Glutamatergic neuron (in vitro differentiated cells): ENCODE measurements at regions not wholly inside any gene's neighbourhood (a gene's known extent, or its start where the extent isn't known, plus 50 kb on each side); places are given as distances from the start of the nearest gene placed in this dataset.

Experiments used
- DNase-seq: peaks from one replicate; pipeline ENCODE4 v3.0.0; 2022
- H3K27ac Mint-ChIP-seq: one replicate; pipeline ENCODE4 v1.8.0; 2020; ENCODE audit warnings: mild to moderate bottlenecking, mixed read lengths, inconsistent platforms; ENCODE audit not compliant: unreplicated experiment
- H3K27me3 Mint-ChIP-seq: one replicate; pipeline ENCODE4 v1.8.0; 2020; ENCODE audit warnings: mild to moderate bottlenecking, moderate library complexity, mixed read lengths, inconsistent platforms; ENCODE audit not compliant: unreplicated experiment
- H3K36me3 Mint-ChIP-seq: one replicate; pipeline ENCODE4 v1.8.0; 2020; ENCODE audit warnings: mild to moderate bottlenecking, mixed read lengths, inconsistent platforms; ENCODE audit not compliant: unreplicated experiment
- H3K4me1 Mint-ChIP-seq: one replicate; pipeline ENCODE4 v1.8.0; 2020; ENCODE audit warnings: mild to moderate bottlenecking, low read depth, mixed read lengths, inconsistent platforms; ENCODE audit not compliant: unreplicated experiment
- H3K4me3 Mint-ChIP-seq: one replicate; pipeline ENCODE4 v1.8.0; 2020; ENCODE audit warnings: mild to moderate bottlenecking, mixed read lengths, inconsistent platforms; ENCODE audit not compliant: unreplicated experiment
- H3K9me3 Mint-ChIP-seq: one replicate; pipeline ENCODE4 v1.8.0; 2020; ENCODE audit warnings: mild to moderate bottlenecking, moderate library complexity, mixed read lengths, inconsistent platforms; ENCODE audit not compliant: unreplicated experiment
- CTCF ChIP-seq: fragments of 200-600 bp; sonication (generic); IDR thresholded peaks from one replicate; pipeline ENCODE4 v1.5.0; 2021; ENCODE audit not compliant: partially characterized antibody, unreplicated experiment

DNA sequence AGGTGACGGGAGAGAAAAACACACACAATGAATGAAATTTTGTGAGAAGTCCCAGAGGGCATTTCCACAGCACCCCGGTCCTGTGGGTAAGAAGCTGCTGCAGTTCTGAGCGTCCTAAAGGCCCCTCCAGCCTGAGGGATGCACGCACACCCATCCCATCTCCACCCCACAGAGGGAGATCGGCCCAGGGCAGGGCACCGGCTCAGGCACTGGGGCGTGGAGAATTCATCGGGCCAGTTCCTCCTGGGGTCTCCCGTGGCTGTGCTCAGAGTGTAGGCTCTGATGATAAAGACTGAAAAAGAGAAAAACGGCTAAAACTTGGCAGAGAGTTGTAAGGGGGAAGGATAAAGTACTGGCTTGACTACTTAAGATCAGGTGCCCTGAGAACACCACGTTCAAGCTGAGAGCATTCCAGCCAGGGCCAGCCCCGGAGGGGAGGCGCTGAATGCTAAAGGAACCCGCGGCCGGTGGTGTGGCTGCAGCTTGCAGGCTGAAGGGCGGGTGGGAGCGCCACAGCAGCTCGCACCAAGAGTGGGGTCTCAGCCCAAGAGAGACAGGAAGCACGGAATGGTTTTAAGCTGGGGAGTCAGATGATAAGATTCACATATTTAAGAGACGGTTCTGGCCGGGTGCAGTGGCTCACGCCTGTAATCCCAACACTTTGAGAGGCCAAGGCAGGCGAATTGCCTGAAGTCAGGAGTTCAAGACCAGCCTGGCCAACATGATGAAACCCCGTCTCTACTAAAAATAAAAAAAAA lies 121.9 kb upstream of the SPACA7 start:
- Mint-ChIP-seq H3K4me3 (no peak overlapping the region), H3K9me3 (peaks cover 4% of the 10 kb centered on the region), H3K27ac (no peak overlapping the region), H3K36me3 (peaks cover 6% of the 10 kb centered on the region), H3K4me1 (peaks cover 3% of the 10 kb centered on the region), H3K27me3 (peaks cover 3% of the 10 kb centered on the region)
- TF ChIP-seq CTCF, result no peak
- no peak for DNase-seq

DNA sequence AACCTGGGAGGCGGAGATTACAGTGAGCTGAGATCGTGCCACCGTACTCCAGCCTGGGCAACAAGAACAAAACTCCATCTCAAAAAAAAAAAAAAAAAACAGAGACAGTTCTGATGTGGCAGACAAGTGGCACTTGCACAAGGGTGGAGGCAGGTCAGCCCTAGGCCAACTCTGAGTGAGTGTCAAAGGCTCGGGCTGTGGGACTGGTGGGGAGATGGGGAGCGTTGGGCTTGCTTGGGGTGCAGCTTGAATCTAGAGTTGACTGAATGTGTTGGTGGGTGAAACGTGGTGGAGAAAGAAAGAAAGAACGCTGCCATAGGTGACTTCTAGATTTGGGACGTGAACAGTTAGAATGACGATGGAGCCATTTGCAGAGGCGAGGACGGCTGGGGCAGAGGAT lies 121.3 kb upstream of the SPACA7 start:
- peaks cover 3% of the 10 kb centered on the region for H3K27me3 Mint-ChIP-seq
- peaks cover 3% of the 10 kb centered on the region for H3K4me1 Mint-ChIP-seq
- peaks cover 6% of the 10 kb centered on the region for H3K36me3 Mint-ChIP-seq
- no peak for TF ChIP-seq CTCF
- DNase-seq, result no peak
- H3K4me3 Mint-ChIP-seq, result no peak overlapping the region
- no peak overlapping the region for H3K27ac Mint-ChIP-seq
- peaks cover 4% of the 10 kb centered on the region for H3K9me3 Mint-ChIP-seq

DNA sequence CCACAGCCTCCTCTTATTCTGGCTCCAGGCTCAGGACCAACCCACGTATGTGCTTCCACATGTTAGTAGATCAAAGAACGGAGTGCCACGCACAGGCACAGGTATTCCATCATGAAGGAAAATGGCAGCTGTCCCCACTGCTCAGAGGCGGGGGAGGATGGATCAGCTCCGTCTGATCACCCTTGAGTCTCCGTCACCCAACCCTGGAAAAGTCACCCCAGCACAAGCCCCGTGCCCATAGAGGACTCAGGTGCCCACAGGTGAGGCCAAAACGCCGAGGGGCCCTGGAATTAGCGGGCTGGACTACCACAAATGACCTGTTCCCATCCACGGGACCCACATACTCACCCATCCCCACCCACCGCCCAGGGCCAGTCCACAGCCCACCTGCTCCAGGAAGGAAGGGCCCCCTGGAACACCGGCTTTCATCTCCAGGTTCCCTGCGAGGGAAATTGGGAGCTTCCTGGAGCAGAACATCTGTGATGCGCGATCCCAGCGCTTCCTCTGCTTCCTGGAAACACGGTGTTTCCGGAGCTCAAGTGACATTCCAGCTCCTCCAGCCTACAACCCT lies 120.5 kb upstream of the SPACA7 start:
- H3K9me3 Mint-ChIP-seq, result peaks cover 2% of the 10 kb centered on the region
- H3K27me3 Mint-ChIP-seq, result peaks cover 3% of the 10 kb centered on the region
- H3K27ac Mint-ChIP-seq, result no peak overlapping the region
- no peaks in the 10 kb centered on the region for H3K4me1 Mint-ChIP-seq
- no peak for DNase-seq
- no peak for TF ChIP-seq CTCF
- no peak overlapping the region for H3K4me3 Mint-ChIP-seq
- H3K36me3 Mint-ChIP-seq, result peaks cover 6% of the 10 kb centered on the region

GRCh38 chr13:112256716-112257494 lies 119.2 kb upstream of the SPACA7 start:
- Mint-ChIP-seq H3K9me3 (peaks cover 2% of the 10 kb centered on the region), H3K27ac (no peak overlapping the region)

More at GRCh38 chr13:112256716-112257494, 119.2 kb upstream of the SPACA7 start:
- Mint-ChIP-seq H3K36me3 (peaks cover 6% of the 10 kb centered on the region), H3K27me3 (peaks cover 3% of the 10 kb centered on the region), H3K4me1 (no peaks in the 10 kb centered on the region), H3K4me3 (no peak overlapping the region)
- TF ChIP-seq CTCF, result no peak
- DNase-seq, result no peak
